GM12872 (cell line): ENCODE measurements at regions not wholly inside any gene's neighbourhood (a gene's known extent, or its start where the extent isn't known, plus 50 kb on each side); places are given as distances from the start of the nearest gene placed in this dataset.

ENCODE experiments used
- TF ChIP-seq, protein P1 (sequence below): IDR thresholded peaks from 3 replicates; pipeline ENCODE4 v1.5.1; 2011; ENCODE audit warnings: low read depth, mild to moderate bottlenecking, low read length, moderate library complexity; ENCODE audit not compliant: insufficient read depth

DNA sequence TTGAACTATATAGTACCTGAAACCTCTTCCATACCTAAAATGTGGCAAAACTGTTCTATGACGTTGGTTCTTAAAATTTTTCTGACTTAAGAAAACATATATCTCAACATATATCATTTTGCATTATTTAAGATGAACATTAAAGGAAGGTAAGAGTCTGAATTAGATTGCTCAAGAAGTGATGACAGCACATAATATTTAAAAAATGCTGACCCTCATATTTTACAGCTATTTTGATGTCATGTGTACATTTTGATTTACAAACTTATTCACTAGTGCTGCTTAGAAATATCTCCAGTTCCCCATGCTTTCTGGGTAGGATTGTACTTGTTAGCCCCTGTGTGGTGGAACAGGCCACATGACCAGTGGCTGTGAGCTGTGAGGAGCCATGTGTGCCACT lies 666.1 kb downstream of the SATB2 start:
- TF ChIP-seq, protein P1, sequence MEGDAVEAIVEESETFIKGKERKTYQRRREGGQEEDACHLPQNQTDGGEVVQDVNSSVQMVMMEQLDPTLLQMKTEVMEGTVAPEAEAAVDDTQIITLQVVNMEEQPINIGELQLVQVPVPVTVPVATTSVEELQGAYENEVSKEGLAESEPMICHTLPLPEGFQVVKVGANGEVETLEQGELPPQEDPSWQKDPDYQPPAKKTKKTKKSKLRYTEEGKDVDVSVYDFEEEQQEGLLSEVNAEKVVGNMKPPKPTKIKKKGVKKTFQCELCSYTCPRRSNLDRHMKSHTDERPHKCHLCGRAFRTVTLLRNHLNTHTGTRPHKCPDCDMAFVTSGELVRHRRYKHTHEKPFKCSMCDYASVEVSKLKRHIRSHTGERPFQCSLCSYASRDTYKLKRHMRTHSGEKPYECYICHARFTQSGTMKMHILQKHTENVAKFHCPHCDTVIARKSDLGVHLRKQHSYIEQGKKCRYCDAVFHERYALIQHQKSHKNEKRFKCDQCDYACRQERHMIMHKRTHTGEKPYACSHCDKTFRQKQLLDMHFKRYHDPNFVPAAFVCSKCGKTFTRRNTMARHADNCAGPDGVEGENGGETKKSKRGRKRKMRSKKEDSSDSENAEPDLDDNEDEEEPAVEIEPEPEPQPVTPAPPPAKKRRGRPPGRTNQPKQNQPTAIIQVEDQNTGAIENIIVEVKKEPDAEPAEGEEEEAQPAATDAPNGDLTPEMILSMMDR = no peak

DNA sequence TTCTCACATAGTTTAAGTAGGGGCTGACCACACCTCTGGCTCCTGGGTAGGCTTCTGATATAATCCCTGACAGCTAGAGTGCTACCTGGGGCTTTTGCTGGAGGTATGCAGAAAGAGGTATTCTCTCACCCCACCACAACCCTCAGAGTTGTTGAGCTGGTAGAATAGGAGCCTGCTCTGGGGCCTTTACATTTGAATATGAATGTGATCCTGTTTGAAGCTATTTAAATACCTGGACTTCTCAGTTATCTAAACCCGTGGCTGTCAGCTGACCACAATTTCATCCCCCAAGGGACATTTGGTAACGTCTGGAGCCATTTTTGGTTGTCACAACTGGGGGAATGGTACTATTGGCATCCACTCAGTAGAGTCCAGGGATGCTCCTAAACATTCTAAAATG lies 669.1 kb downstream of the SATB2 start:
- TF ChIP-seq, protein P1 = no peak

DNA sequence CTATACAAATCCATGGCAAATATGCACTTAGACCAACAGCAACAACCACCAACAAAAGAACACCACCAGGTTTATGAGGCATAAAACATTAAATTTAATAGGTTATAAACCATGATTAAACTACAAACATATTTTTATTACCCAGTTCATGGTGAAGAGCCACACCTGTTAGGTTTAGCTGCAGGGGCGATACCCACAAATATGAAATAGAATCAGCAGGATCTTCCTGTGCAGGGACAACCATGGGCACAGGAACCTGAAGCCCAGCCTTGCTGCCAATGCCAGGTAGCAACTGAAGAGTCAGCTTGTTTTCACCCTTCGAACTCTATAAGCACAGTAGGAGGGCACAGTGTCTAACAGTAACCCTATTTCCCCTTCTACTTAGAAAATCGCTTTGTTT lies 675.0 kb downstream of the SATB2 start:
- TF ChIP-seq, protein P1 = no peak

DNA sequence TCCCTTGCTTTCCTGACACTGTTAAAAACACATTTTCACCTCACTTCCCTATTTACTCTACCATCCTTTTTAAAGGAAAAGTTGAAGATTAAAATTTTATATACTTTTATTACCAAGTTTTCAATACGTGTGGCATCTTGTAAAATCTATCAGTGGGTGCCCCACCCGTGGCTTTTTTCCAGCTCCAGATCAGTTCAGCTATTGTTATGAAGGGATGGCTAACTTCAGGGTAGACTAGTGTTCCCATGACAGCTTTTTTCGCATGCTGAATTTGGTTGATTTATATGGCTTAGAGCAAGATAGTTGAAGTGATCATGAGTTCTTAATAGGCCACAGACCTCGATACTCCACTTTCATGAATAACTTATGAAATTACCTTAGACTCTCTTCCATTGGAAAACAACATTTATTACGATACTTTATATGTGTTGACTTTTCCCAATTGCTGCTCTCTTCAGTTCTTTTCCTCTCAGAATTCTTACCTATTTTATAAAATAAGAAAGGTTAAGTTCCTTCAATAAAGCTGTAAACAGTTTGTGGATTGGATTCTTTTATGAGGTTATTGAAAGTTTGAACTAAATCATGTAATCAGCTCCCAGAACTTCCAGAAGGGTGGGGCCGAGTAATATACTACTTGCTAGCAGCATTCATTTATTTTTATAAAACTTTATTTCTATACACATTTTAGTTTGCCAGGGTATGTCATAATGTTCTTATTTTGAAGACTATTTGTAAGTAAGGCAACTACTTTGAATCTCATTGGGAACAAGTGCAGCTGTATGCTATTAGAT lies 680.9 kb downstream of the SATB2 start:
- TF ChIP-seq, protein P1 = no peak

DNA sequence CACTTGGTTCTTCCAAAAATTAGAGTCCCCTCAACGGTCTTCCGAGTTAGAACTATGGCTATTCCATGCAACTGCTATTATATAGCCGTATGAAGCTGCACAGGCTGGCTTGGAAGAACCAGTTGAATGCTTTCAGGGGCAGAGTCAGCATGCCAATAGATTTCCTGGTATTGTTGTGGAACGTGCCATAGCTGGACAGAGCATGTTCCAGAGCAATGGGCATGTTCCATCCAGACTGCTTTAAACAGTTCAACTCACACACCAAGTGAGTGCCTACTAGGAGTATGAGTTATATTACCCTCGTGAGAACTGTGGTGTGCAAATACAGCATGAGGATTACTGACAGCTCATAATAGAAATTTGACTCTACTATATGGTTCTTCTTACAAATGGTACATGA lies 682.0 kb downstream of the SATB2 start:
- TF ChIP-seq, protein P1 = no peak

DNA sequence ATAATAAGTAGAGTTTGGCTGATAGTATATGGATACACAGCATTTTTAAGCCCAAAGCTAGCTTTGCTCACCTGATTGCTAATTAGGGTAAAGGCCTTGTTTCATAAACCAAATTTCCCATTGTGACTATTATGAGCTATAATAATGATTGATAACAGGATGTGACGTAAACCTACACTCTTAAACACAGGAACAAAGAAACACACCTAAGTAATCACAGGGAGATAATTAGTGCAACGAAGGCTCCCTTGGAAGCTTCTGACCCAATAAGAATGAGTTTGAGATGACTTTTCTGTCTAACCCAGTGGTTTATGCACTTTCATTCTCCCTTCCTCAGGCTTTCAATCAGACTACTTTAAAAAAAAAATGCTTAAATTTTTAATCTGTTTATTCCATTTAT lies 683.2 kb downstream of the SATB2 start:
- TF ChIP-seq, protein P1 = no peak

DNA sequence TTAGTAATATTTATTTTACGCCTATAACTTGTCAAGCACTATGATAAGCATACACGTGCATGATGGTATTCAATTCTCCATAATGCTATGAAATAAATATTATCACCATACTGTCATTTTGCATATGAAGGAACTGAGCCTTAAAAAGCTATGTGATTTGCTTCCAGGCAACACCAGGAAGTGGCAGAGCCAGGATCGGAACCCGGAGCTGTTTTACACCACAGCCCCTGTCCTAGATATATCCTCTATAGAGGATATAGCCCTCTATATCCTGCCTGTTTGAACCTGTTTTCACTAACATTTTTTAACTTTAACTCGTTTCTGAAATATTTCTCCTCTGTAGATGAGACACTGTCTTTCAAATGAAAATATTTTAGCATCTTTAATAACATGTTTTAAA lies 690.0 kb downstream of the SATB2 start:
- TF ChIP-seq, protein P1 = no peak
